RKO (cell line): ENCODE measurements at regions not wholly inside any gene's neighbourhood (a gene's known extent, or its start where the extent isn't known, plus 50 kb on each side); places are given as distances from the start of the nearest gene placed in this dataset.
"Not testable (repeated sequence)": the region's sequence is repeated elsewhere in the genome, so short reads cannot be mapped to it uniquely, and the experiment has no call there.

Experiments
- DNase-seq: peaks from one replicate; pipeline ENCODE4 v3.0.0-alpha.2; 2016; ENCODE audit warnings: low spot score

GRCh38 chr6:48611332-48611731 is 500.3 kb upstream of the PTCHD4 start:
- no peak for DNase-seq

DNA sequence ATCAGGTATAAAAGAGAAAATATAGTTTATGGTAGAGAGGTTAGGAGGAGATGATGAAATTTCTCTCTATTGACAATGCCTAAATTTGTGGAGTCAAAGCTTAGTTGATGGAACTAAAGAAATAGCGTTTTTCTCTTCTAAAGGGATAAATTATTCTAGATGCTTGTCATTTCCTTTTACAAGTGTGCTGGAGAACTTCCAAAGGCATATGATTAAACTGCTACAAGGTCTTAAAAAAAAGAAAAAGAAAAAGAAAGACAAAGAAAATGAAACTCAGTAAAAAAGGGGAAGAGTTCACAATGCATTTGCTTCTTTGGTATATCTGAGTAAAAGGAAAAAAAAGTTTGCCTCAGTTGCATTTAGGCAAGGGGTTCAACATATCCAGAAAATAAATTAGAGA is 499.8 kb upstream of the PTCHD4 start:
- DNase-seq, result no peak

- no peak for DNase-seq
Measured at GRCh38 chr6:48606618-48607017, 495.6 kb upstream of the PTCHD4 start.

DNA sequence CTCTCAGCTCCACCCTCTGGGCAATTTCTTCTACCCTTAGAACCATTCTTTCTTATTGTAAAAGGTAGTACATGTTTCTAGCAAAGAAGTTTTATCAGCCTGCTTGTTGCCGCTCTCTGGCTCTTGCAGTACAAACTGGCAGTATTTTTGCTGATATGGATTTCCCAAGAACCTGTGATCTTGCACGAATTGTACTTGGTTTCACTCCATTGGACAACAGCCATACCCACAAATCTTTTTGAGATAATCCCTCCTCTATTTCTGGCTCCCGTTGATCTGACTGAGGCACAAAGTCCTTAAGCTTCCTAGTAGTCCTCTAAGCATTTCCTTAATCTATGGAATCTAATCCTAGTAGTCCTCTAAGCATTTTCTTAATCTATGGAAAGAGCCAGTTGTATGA is 487.0 kb upstream of the PTCHD4 start:
- no peak for DNase-seq

DNA sequence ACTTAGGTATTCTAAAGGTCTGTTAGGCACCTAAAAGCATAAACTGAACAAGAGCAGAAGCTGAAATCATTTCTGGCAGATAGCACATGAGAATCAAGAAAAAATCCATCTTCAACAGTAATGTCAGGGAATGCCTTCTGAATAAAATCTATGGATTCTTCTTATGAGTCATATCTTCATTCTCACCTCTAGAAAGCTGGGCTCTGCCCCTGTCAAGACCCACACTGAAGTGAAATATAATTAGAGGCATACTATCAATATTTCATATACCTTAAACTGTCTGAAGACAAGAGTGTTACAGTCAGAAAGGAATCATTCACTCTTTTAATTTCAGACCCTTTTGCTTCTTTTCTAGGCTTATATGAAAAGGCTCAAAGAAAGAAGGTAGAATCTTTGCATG is 485.8 kb upstream of the PTCHD4 start:
- no peak for DNase-seq

GRCh38 chr6:48591158-48591557 is 480.2 kb upstream of the PTCHD4 start:
- not testable (repeated sequence) for DNase-seq

- no peak for DNase-seq
Measured at GRCh38 chr6:48584846-48585245, 473.8 kb upstream of the PTCHD4 start.

DNA sequence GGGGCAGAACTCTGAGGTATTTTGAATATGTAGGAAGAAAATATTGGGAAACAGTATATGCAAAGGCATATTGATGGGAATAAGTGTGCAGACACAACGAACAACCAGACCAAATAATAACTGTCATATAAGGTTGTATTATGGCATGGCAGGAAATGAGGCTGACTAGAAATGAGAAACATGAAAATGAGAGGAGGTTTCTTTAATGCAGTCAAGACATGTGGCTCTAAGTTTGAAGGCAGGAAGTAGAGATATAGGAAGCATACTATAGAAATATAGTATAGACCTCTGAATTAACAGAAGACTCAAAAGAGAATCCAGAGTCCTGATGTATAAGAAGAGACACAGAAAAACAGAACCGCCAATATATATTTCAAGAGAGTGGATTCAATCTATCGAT is 459.7 kb upstream of the PTCHD4 start:
- DNase-seq, result no peak

- no peak for DNase-seq
Measured at GRCh38 chr6:48568856-48569255, 457.9 kb upstream of the PTCHD4 start.

DNA sequence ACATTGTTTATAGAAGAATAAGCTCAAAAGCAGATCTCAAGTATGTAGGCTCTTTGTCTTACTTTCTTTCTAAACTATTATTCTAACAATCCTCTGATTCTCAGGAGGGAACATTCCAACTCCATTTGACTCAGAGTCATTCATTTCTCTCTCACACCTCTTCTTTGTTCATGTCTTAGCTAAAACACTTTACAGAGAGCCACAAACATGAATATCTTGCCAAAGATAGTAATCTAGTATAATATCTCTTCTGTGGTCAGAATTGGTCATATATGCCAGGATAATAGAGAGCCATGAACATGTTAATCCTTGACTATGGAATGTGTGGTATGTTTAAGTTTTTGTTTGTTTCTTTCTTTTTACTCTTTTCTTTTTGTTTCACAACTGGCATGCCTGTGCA is 456.0 kb upstream of the PTCHD4 start:
- no peak for DNase-seq

GRCh38 chr6:48564036-48564820 is 453.2 kb upstream of the PTCHD4 start:
- DNase-seq, result no peak

GRCh38 chr6:48563433-48563832 is 452.4 kb upstream of the PTCHD4 start:
- no peak for DNase-seq

DNA sequence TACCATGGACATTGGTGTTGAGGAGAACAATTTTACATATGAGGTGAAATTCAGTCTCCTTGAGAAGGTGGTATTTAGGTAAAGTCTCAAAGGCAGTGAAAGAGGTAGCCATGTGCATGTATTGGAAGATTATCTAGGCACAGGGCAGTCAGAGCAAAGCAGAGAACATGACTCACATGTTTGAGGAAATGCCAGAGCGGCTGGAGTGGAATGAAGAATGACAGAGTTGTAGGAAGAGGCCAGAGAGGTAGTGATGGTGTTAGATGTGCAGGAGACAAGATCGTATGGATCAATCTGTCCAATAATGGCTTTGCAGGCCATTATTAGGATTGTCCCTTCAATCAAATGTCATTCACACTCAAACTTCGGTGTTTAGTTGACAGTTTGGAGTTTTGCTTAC is 449.4 kb upstream of the PTCHD4 start:
- peak; percentile 7 for DNase-seq

DNA sequence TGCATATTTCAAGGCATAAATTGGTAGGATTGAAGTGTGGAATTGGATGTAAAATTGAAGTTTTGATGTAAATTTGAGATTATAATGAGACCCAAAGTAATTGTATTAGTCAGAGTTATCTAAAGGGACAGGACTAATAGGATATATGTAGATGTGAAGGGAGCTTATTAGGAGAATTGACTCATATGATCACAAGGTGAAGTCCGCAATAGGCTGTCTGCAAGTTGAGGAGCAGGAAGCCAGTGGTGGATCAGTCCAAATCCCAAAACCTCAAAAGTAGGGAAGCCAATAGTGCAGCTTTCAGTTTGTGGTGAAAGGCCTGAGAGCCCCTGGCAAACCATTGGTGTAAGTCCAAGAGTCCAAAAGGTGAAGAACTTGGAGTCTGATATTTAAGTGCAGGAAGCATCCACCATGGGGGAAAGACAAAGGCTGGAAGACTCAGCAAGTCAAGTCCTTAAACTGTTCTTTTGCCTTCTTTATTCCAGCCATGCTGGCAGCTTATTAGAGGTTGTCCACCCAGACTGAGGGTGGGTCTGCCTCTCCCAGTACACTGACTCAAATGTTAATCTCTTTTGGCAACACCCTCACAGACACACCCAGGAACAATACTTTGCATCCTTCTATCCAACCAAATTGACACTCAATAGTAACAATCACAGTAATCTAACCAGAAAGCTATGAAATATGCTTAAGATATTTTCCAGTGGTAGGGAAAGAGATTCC is 442.6 kb upstream of the PTCHD4 start:
- DNase-seq, result no peak

DNA sequence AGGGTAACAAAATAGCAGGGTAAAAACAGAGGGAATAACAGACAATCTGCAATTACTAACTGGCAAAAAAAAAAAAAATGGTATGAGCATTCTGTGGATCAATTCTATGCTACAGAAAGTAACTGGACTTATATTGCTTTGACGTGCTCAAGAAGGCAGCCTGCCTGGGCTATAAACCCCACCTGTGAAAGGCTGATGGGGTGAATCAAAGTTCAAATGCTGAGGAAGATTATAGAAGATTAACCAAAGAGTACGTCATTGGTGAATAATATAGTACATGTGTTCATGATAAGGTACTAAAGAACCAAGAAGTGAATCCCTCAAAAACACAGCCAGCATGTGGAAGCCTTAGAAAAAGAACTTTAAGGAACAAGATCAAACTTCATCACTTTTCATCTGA is 441.9 kb upstream of the PTCHD4 start:
- no peak for DNase-seq

DNA sequence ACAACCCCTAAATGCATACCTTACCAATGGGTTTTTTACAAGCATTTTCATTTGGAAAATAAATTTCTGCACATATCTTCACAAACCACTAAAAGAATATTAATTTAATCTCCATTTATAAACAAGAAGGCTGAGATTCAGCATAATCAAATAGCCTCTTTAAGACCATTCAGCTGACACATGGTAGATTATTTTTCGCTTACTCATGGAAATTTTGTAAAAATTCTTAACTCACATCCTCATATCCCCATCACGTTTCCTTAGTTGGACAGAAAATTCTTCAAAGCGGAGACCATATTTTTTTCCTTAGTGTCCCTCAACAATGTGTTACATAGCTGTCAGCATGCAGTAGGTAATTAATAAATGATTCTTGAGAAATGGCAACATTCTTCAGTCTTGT is 439.6 kb upstream of the PTCHD4 start:
- no peak for DNase-seq

DNA sequence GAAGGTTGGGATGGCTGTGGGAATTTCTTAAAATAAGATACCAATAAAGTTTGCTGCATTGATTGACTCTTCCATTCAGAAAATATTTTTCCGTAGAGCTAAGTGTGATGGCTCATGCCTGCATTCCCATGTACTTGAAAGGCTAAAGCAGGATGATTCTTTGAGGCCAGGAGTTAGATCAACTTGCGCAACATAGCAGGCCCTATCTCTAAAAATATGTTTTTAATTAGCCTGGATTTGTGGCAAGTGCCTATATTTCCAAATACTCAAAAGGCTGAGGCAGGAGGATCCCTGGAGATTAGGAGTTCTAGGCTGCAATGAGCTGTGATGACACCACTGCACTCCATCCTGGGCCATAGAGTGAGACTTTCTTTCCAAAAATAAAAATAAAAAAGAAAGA is 431.2 kb upstream of the PTCHD4 start:
- DNase-seq, result no peak

DNA sequence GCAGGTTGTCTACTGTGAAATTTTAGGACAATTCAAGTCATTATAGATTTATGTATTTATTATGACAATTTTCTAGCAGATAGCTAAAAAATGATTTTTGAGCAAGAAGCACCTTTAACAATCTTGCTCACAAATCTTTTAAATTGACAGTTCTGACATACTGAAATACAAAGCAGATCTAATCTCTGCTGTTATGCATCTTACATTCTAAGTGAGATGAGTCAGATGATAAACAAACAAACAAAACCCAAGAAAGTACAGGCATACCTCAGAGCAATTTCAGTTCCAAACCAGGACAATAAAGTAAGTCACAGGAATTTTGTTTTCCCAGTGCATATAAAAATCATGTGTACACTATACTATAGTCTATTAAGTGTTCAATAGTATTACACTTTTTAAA is 430.7 kb upstream of the PTCHD4 start:
- no peak for DNase-seq

DNA sequence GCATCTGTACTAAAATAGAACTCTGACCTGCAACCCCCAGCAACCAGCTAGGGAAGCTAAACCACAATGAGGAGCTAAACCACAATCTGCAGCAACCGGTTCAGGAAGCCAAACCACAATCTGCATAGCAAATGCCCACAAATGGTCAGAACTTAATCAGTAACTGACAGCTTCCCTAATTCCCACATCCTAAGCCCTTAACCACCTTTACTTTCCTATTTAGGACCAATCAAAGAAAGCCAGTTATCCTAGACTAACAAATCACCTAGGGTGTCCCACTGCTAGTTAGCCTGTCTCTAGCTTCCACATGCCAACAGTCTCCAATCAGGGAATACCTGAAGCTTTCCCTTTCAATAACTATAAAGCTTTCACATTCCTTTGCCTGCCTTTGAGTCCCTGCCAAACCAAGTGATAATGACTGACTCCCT is 424.6 kb upstream of the PTCHD4 start:
- no peak for DNase-seq

DNA sequence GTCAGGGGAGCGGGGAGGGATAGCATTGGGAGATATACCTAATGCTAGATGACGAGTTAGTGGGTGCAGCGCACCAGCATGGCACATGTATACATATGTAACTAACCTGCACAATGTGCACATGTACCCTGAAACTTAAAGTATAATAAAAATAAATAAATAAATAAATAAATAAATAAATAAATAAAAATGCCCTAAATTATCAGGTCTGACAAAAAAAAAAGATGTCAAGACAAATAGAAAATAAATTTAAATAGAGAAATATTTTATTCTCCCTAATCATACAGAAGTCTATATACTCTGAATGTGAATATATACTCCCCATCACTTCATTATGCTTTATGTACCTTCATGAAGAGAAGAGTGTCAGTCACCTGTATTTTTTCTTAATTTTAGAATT is 420.0 kb upstream of the PTCHD4 start:
- DNase-seq, result not testable (repeated sequence)

DNA sequence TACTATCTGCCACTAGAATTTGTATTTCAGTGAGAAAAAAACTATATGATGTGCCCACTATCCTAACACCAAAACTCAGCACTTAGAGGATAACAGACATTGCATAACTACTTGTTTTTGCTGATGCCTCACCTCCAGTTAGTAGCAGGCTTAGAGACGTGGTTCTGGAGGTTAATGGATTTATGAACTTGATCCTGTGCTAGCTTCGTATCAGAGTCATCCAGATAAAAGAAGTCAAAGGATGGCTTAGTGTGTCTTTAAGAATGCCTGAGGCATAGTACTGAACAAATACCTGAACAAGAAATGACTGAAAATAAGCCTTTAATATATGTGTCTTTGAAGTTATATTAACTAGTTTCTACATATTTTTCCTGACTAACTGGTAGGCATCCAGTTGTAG is 414.9 kb upstream of the PTCHD4 start:
- DNase-seq, result no peak

DNA sequence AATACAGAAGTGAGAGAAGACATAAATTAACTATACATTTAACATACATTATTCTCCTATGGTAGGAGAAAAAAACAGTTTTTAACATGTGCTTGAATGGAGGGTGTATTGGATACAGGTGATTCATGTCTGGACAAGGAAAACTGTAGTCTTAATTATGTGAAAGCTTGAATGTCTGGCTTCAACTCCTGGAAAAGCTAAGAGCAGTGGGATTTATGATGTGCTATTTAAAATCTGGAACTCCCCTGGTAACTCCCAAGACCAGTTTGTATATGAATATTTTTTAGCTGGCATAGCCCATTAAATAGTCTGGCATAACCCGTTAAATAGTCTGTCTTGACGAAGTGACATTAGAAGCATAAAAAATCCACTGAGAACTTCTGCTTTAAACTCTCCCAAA is 410.0 kb upstream of the PTCHD4 start:
- no peak for DNase-seq

DNA sequence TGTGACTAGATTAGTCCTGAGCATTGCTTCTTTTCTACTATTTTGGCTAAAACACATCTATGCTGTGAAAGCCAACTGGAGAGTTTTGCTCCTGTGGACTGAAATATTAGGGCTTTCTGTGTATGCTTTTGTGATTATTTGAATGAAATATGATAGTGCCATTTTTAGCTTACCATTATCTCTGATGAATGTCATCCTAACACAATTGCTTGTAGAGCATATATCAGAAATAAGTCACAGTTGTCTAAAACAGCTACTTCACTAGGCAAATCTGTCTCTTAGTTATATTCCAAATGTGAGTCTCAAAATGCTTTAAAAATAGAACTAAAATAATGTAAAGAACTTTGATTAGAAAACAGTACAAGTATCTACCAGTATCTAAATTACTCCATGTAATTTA is 401.4 kb upstream of the PTCHD4 start:
- no peak for DNase-seq

- DNase-seq, result no peak
Measured at GRCh38 chr6:48511378-48511777, 400.4 kb upstream of the PTCHD4 start.
